GM06990 (cell line): ENCODE measurements at regions not wholly inside any gene's neighbourhood (a gene's known extent, or its start where the extent isn't known, plus 50 kb on each side); places are given as distances from the start of the nearest gene placed in this dataset.

Experiments used
- DNase-seq: peaks from one replicate; pipeline ENCODE4 v3.0.0-alpha.2; 2011; ENCODE audit not compliant: insufficient read length; ENCODE audit errors: extremely low read depth
- H3K27me3 ChIP-seq: replicated peaks from 2 replicates; pipeline ENCODE4 v1.6.0; 2011; ENCODE audit warnings: low read length; ENCODE audit not compliant: control insufficient read depth, insufficient read depth
- H3K36me3 ChIP-seq: 2 replicates; pipeline ENCODE4 v1.5.1; 2011; ENCODE audit warnings: low read length; ENCODE audit not compliant: control insufficient read depth, insufficient read depth
- H3K4me3 ChIP-seq: replicated peaks from 2 replicates; pipeline ENCODE4 v1.5.1; 2011; ENCODE audit warnings: low read depth, mild to moderate bottlenecking, control low read depth, low read length
- CTCF ChIP-seq: IDR thresholded peaks from 2 replicates; pipeline ENCODE4 v1.5.1; 2011; ENCODE audit warnings: low read length, control low read depth, mild to moderate bottlenecking, inconsistent platforms; ENCODE audit not compliant: insufficient read depth, poor library complexity, severe bottlenecking

GRCh38 chr20:52675375-52675774, 296.8 kb upstream of the TSHZ2 start:
- H3K27me3 ChIP-seq: no peaks in the 10 kb centered on the region
- no peaks in the 10 kb centered on the region for H3K36me3 ChIP-seq
- no peak overlapping the region for H3K4me3 ChIP-seq
- TF ChIP-seq CTCF: no peak
- no peak for DNase-seq

GRCh38 chr20:52668626-52669025, 303.5 kb upstream of the TSHZ2 start:
- DNase-seq: no peak
- Histone ChIP-seq H3K27me3 (no peaks in the 10 kb centered on the region), H3K4me3 (no peak overlapping the region), H3K36me3 (no peaks in the 10 kb centered on the region)
- TF ChIP-seq CTCF: no peak

GRCh38 chr20:52667358-52667757, 304.8 kb upstream of the TSHZ2 start:
- no peak for DNase-seq

GRCh38 chr20:52665441-52665840, 306.7 kb upstream of the TSHZ2 start:
- no peaks in the 10 kb centered on the region for H3K36me3 ChIP-seq
- no peak for DNase-seq
- no peaks in the 10 kb centered on the region for H3K27me3 ChIP-seq
- no peak overlapping the region for H3K4me3 ChIP-seq
- TF ChIP-seq CTCF: no peak

More at GRCh38 chr20:52667358-52667757, 304.8 kb upstream of the TSHZ2 start:
- Histone ChIP-seq H3K4me3 (no peak overlapping the region), H3K27me3 (no peaks in the 10 kb centered on the region), H3K36me3 (no peaks in the 10 kb centered on the region)
- TF ChIP-seq CTCF: no peak

GRCh38 chr20:52655395-52655794, 316.8 kb upstream of the TSHZ2 start:
- TF ChIP-seq CTCF: no peak
- no peak overlapping the region for H3K4me3 ChIP-seq
- DNase-seq: no peak
- H3K36me3 ChIP-seq: no peaks in the 10 kb centered on the region
- H3K27me3 ChIP-seq: no peaks in the 10 kb centered on the region

- H3K27me3 ChIP-seq: no peaks in the 10 kb centered on the region
- TF ChIP-seq CTCF: no peak
- DNase-seq: no peak
- H3K4me3 ChIP-seq: no peak overlapping the region
- no peaks in the 10 kb centered on the region for H3K36me3 ChIP-seq
Measured at GRCh38 chr20:52654567-52654966, 317.6 kb upstream of the TSHZ2 start.
